BE2C (cell line): ENCODE measurements at regions not wholly inside any gene's neighbourhood (a gene's known extent, or its start where the extent isn't known, plus 50 kb on each side); places are given as distances from the start of the nearest gene placed in this dataset.

Source experiments
- DNase-seq: peaks from one replicate; pipeline ENCODE4 v3.0.0-alpha.2; 2020
- H3K27me3 ChIP-seq: fragments of 250-450 bp; sonication (Bioruptor Pico); 2 replicates; pipeline ENCODE4 v1.5.1; 2020; ENCODE audit warnings: mild to moderate bottlenecking
- H3K36me3 ChIP-seq: fragments of 250-450 bp; sonication (Bioruptor Pico); 2 replicates; pipeline ENCODE4 v1.5.1; 2020; ENCODE audit warnings: mild to moderate bottlenecking
- H3K4me1 ChIP-seq: fragments of 250-450 bp; sonication (Bioruptor Pico); 2 replicates; pipeline ENCODE4 v1.5.1; 2020
- H3K4me3 ChIP-seq: 2 replicates; pipeline ENCODE4 v1.5.1; 2011; ENCODE audit warnings: low read depth, low read length
- H3K9me3 ChIP-seq: fragments of 250-450 bp; sonication (Bioruptor Pico); 2 replicates; pipeline ENCODE4 v1.5.1; 2020
- TF ChIP-seq, protein P1 (sequence below): IDR thresholded peaks from 2 replicates; pipeline ENCODE4 v1.5.1; 2012; ENCODE audit warnings: mild to moderate bottlenecking, low read depth, low read length

DNA sequence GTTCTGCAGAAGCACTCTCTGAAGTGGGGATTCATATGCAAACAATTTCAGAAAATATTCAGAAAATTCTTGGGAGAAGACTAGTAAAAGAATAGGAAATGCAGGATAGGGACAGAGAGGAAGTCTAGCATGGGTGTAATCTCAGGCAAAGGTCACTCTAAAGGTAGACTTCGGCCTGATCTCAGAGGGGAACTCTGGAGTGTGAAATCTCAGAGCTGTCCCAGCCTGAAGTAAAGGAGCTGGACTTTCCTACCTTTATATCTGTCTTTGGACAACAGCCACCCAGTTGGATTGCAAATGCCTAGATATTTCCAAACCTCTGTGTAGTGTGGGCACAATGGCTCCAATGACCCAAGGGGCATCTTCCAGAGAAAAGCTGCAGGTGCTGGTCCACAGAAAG is 379.8 kb downstream of the GPATCH2 start:
- TF ChIP-seq, protein P1, sequence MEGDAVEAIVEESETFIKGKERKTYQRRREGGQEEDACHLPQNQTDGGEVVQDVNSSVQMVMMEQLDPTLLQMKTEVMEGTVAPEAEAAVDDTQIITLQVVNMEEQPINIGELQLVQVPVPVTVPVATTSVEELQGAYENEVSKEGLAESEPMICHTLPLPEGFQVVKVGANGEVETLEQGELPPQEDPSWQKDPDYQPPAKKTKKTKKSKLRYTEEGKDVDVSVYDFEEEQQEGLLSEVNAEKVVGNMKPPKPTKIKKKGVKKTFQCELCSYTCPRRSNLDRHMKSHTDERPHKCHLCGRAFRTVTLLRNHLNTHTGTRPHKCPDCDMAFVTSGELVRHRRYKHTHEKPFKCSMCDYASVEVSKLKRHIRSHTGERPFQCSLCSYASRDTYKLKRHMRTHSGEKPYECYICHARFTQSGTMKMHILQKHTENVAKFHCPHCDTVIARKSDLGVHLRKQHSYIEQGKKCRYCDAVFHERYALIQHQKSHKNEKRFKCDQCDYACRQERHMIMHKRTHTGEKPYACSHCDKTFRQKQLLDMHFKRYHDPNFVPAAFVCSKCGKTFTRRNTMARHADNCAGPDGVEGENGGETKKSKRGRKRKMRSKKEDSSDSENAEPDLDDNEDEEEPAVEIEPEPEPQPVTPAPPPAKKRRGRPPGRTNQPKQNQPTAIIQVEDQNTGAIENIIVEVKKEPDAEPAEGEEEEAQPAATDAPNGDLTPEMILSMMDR: no peak
- Histone ChIP-seq H3K4me1 (no peaks in the 10 kb centered on the region), H3K4me3 (no peak overlapping the region), H3K36me3 (no peaks in the 10 kb centered on the region), H3K27me3 (no peaks in the 10 kb centered on the region), H3K9me3 (no peaks in the 10 kb centered on the region)
- DNase-seq: no peak

DNA sequence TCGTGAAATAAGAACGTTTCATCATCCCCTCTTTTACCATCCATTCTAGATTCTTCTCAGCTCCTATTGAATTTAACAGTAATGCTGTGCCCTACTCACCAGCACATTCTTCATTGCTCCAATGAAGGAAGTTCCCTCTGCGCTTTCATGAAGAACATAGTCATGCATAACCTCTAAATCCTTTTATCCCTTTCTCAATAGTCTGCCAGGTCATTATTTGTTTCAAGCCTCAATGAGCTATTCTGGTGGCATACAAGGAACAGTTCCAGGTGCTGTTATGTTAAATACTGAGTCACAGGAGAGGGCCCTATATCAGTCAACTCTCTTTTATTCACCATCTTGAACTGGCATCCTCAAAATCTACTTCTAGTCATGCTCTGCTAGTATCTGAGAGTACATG is 381.0 kb downstream of the GPATCH2 start:
- no peak overlapping the region for H3K4me3 ChIP-seq
- TF ChIP-seq, protein P1: no peak
- no peaks in the 10 kb centered on the region for H3K27me3 ChIP-seq
- DNase-seq: no peak
- H3K4me1 ChIP-seq: no peaks in the 10 kb centered on the region
- H3K9me3 ChIP-seq: no peaks in the 10 kb centered on the region
- H3K36me3 ChIP-seq: no peaks in the 10 kb centered on the region

GRCh38 chr1:217244971-217245370 is 385.9 kb downstream of the GPATCH2 start:
- no peak overlapping the region for H3K4me3 ChIP-seq
- no peaks in the 10 kb centered on the region for H3K9me3 ChIP-seq
- no peaks in the 10 kb centered on the region for H3K27me3 ChIP-seq
- no peak for DNase-seq
- TF ChIP-seq, protein P1: no peak
- H3K36me3 ChIP-seq: no peaks in the 10 kb centered on the region
- H3K4me1 ChIP-seq: no peaks in the 10 kb centered on the region

DNA sequence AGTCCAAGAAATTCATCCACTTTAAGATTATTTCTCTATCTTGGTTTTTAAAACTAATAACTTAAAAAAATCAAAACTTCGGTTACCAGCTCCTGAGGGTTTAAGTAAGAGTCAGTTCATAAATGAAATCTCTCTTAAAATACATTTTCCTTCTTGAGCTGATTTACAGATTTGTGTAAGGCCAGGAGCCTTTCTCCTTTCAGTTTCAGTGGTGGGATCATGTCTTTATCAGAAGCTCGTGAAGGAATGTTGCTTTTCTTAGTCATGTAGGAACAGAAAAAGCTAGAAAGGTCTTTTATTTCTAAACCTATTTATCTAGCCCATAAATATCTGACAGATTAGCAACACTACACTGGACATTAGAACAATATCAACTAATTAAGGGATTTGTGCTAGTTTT is 390.2 kb downstream of the GPATCH2 start:
- no peak overlapping the region for H3K4me3 ChIP-seq
- no peaks in the 10 kb centered on the region for H3K36me3 ChIP-seq
- no peak for DNase-seq
- TF ChIP-seq, protein P1: no peak
- H3K9me3 ChIP-seq: no peaks in the 10 kb centered on the region
- no peaks in the 10 kb centered on the region for H3K27me3 ChIP-seq
- no peaks in the 10 kb centered on the region for H3K4me1 ChIP-seq

DNA sequence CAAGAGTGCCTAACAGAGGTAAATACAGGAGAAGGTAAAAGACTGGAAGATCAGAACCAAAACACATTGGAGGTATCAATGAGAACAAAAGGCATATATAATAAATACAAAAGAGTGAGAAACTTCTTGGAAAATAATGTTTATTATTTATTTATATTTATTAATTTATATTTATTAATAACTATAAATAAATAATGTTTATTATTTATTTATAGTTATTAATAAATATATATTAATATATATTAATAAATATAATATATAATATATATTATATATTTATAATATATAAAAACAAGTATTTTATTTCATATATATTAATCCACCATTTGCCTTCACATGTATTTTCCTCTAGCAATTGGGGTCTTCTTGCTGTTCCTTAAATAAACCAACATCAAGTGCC is 391.9 kb downstream of the GPATCH2 start:
- DNase-seq: no peak
- Histone ChIP-seq H3K27me3 (no peaks in the 10 kb centered on the region), H3K4me1 (no peaks in the 10 kb centered on the region), H3K9me3 (no peaks in the 10 kb centered on the region), H3K36me3 (no peaks in the 10 kb centered on the region), H3K4me3 (no peak overlapping the region)
- TF ChIP-seq, protein P1: no peak

- Histone ChIP-seq H3K9me3 (no peaks in the 10 kb centered on the region), H3K4me1 (no peaks in the 10 kb centered on the region), H3K4me3 (no peak overlapping the region), H3K36me3 (no peaks in the 10 kb centered on the region), H3K27me3 (no peaks in the 10 kb centered on the region)
- no peak for DNase-seq
- TF ChIP-seq, protein P1: no peak
Measured at GRCh38 chr1:217230412-217230811, 400.5 kb downstream of the GPATCH2 start.
